C4-2B (cell line): ENCODE measurements at regions not wholly inside any gene's neighbourhood (a gene's known extent, or its start where the extent isn't known, plus 50 kb on each side); places are given as distances from the start of the nearest gene placed in this dataset.

Source experiments
- H3K27ac ChIP-seq: fragments of 450-650 bp; 2 replicates; pipeline ENCODE4 v1.5.1; 2017
- CTCF ChIP-seq: fragments of 450-650 bp; conservative IDR thresholded peaks from 2 replicates; pipeline ENCODE4 v1.5.1; 2017; ENCODE audit warnings: mild to moderate bottlenecking
- ZFX ChIP-seq: fragments of 450-650 bp; IDR thresholded peaks from 2 replicates; pipeline ENCODE4 v1.6.1; 2017

GRCh38 chr6:141212296-141212695 lies 920.4 kb upstream of the GJE1 start:
- TF ChIP-seq ZFX = no peak
- no peak for TF ChIP-seq CTCF
- no peak overlapping the region for H3K27ac ChIP-seq

GRCh38 chr6:141211845-141212244 lies 920.9 kb upstream of the GJE1 start:
- TF ChIP-seq ZFX = no peak
- no peak for TF ChIP-seq CTCF
- no peak overlapping the region for H3K27ac ChIP-seq

- TF ChIP-seq CTCF (no peak), ZFX (no peak)
- no peak overlapping the region for H3K27ac ChIP-seq
These were observed 921.8 kb upstream of the GJE1 start for GRCh38 chr6:141210901-141211300.

- TF ChIP-seq ZFX (no peak), CTCF (no peak)
- no peak overlapping the region for H3K27ac ChIP-seq
These were observed 922.8 kb upstream of the GJE1 start for GRCh38 chr6:141209890-141210289.

- H3K27ac ChIP-seq = no peak overlapping the region
- no peak for TF ChIP-seq ZFX
- no peak for TF ChIP-seq CTCF
These were observed 924.6 kb upstream of the GJE1 start for GRCh38 chr6:141208101-141208500.

- H3K27ac ChIP-seq = no peak overlapping the region
- no peak for TF ChIP-seq ZFX
- no peak for TF ChIP-seq CTCF
These were observed 928.7 kb upstream of the GJE1 start for GRCh38 chr6:141203902-141204575.

GRCh38 chr6:141202626-141203025 lies 930.1 kb upstream of the GJE1 start:
- H3K27ac ChIP-seq = no peak overlapping the region
- TF ChIP-seq CTCF = no peak
- TF ChIP-seq ZFX = no peak
